LNCAP (cell line): ENCODE measurements at regions not wholly inside any gene's neighbourhood (a gene's known extent, or its start where the extent isn't known, plus 50 kb on each side); places are given as distances from the start of the nearest gene placed in this dataset.

ENCODE experiments used
- CTCF ChIP-seq: fragments of 450-650 bp; IDR thresholded peaks from 2 replicates; pipeline ENCODE4 v1.5.1; 2017; ENCODE audit warnings: mild to moderate bottlenecking

GRCh38 chr11:128161994-128162393, 425.4 kb downstream of the ETS1 start:
- no peak for TF ChIP-seq CTCF

- TF ChIP-seq CTCF: no peak
Observed at GRCh38 chr11:128161436-128161835, 425.9 kb downstream of the ETS1 start.

GRCh38 chr11:128158860-128159259, 428.5 kb downstream of the ETS1 start:
- no peak for TF ChIP-seq CTCF

GRCh38 chr11:128157423-128158298, 429.7 kb downstream of the ETS1 start:
- TF ChIP-seq CTCF: peak; percentile 95

- no peak for TF ChIP-seq CTCF
Observed at GRCh38 chr11:128156486-128156885, 430.9 kb downstream of the ETS1 start.

- no peak for TF ChIP-seq CTCF
Observed at GRCh38 chr11:128155590-128155989, 431.8 kb downstream of the ETS1 start.

GRCh38 chr11:128153697-128154048, 433.7 kb downstream of the ETS1 start:
- TF ChIP-seq CTCF: no peak
